Thyroid gland (tissue), 4 donors: ENCODE measurements at regions not wholly inside any gene's neighbourhood (a gene's known extent, or its start where the extent isn't known, plus 50 kb on each side); places are given as distances from the start of the nearest gene placed in this dataset.

Experiments used
- DNase-seq, 2 donors: peaks; one replicate each; pipeline ENCODE4 v3.0.0-alpha.2; 2019
- H3K27ac ChIP-seq, 3 donors: fragments of 200-600 bp; sonication (generic); 1 replicate in 2 of 3; 2 replicates in 1 of 3; pipeline ENCODE4 v1.5.1; 2016 to 2019; ENCODE audit warnings: mild to moderate bottlenecking in 1 of 3, moderate library complexity in 1 of 3
- H3K27me3 ChIP-seq: fragments of 200-600 bp; sonication (generic); one replicate; pipeline ENCODE4 v1.5.1; 2019
- H3K36me3 ChIP-seq, 2 donors: fragments of 200-600 bp; sonication (generic); one replicate each; pipeline ENCODE4 v1.5.1; 2016 to 2019
- H3K4me1 ChIP-seq, 2 donors: fragments of 200-600 bp; sonication (generic); one replicate each; pipeline ENCODE4 v1.5.1; 2017 to 2019
- H3K4me3 ChIP-seq, 3 donors: fragments of 200-600 bp; sonication (generic); replicated peaks in 1 of 3; 1 replicate in 2 of 3; 2 replicates in 1 of 3; pipeline ENCODE4 v1.5.1; 2016; ENCODE audit warnings: mild to moderate bottlenecking in 1 of 3
- H3K9me3 ChIP-seq: fragments of 200-600 bp; sonication (generic); one replicate; pipeline ENCODE4 v1.5.1; 2017
- POLR2A ChIP-seq, 2 donors: fragments of 450-650 bp; IDR thresholded peaks; one replicate each; pipeline ENCODE4 v1.6.1; 2017; ENCODE audit warnings: antibody characterized with exemption in 2 of 2, mild to moderate bottlenecking in 2 of 2, moderate library complexity in 1 of 2
- WGBS, 2 donors: methylation state at CpG; one replicate each; pipeline ENCODE4 v1.1.5; 2017; 5-methylcytosine and 5-hydroxymethylcytosine counted together
- intact Hi-C: fragments of 100-400 bp; cut with DNase I; formaldehyde crosslinking; loops from one replicate; pipeline ENCODE4 v1.15.1; 2023
- TF ChIP-seq, protein P1 (sequence below), 6 experiments: fragments of 200-600 bp in 3 of 6; fragments of 450-650 bp in 3 of 6; sonication (generic) in 3 of 6; IDR thresholded peaks; one replicate each; pipeline ENCODE4 v1.5.1; 2016 to 2019; ENCODE audit warnings: antibody characterized with exemption in 6 of 6, mild to moderate bottlenecking in 2 of 6, inconsistent platforms in 1 of 6, moderate library complexity in 1 of 6

DNA sequence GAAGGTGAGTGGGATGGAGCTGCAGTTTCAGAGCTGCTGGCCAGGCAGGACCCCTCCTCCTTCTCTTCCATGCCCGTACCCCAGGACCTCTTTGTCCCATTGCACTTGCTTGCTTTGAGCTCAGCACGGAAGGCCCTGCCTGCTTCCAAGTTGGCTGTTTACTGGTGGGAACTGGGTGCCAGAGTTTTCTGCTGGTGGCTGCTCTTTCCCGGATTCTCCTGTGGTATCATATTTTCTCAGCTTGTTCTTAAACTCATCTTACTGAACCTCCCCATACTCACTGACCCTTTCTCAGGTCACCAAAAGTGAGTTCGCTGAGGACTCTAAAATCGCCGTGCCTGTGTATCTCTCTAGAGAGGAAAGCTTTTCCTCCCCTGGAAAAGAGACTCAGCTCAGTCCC is 297.7 kb upstream of the TNP1 start:
- H3K36me3 ChIP-seq = no peaks in the 10 kb centered on the region
- DNase-seq = no peak
- no peak overlapping the region for H3K4me3 ChIP-seq
- no peak for TF ChIP-seq POLR2A (IDR thresholded peaks at IDR 0.05)
- TF ChIP-seq, protein P1, sequence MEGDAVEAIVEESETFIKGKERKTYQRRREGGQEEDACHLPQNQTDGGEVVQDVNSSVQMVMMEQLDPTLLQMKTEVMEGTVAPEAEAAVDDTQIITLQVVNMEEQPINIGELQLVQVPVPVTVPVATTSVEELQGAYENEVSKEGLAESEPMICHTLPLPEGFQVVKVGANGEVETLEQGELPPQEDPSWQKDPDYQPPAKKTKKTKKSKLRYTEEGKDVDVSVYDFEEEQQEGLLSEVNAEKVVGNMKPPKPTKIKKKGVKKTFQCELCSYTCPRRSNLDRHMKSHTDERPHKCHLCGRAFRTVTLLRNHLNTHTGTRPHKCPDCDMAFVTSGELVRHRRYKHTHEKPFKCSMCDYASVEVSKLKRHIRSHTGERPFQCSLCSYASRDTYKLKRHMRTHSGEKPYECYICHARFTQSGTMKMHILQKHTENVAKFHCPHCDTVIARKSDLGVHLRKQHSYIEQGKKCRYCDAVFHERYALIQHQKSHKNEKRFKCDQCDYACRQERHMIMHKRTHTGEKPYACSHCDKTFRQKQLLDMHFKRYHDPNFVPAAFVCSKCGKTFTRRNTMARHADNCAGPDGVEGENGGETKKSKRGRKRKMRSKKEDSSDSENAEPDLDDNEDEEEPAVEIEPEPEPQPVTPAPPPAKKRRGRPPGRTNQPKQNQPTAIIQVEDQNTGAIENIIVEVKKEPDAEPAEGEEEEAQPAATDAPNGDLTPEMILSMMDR (IDR thresholded peaks at IDR 0.05) = no peak
- WGBS, 2 donors = 91 to 92% methylated on average over 6 of the region's 6 CpGs
- H3K27ac ChIP-seq = no peak overlapping the region
- peaks cover 0 to 6% of the 10 kb centered on the region in 2 donors for H3K4me1 ChIP-seq
- H3K9me3 ChIP-seq = no peaks in the 10 kb centered on the region
- intact Hi-C loops = no loop called here
- H3K27me3 ChIP-seq = no peaks in the 10 kb centered on the region

DNA sequence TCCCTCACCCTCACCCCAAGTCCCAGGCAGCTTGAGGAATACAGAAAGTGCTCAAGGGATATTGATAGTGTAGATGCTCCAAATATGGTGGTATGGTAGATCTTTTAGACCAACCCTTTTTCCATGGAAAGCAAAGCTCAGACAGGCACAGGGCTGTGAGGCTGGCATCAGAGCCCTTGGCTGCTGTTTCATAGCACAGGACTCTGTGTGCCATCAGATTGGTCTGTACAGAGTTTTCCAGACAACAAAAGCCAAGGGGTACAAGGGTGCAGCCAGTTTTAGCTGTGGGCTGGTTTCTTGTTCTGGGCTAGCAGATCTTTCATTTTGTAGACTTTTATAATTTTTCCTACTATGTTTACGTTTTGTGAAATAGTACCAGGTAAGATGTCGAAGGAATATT is 296.9 kb upstream of the TNP1 start:
- TF ChIP-seq, protein P1 (IDR thresholded peaks at IDR 0.05) = no peak
- no peak for TF ChIP-seq POLR2A (IDR thresholded peaks at IDR 0.05)
- no peaks in the 10 kb centered on the region for H3K36me3 ChIP-seq
- WGBS, 2 donors = 93 to 98% methylated on average over 2 of the region's 2 CpGs
- intact Hi-C loops = no loop called here
- no peaks in the 10 kb centered on the region for H3K9me3 ChIP-seq
- no peak overlapping the region for H3K27ac ChIP-seq
- H3K27me3 ChIP-seq = no peaks in the 10 kb centered on the region
- peaks cover 0 to 6% of the 10 kb centered on the region in 2 donors for H3K4me1 ChIP-seq
- DNase-seq = no peak
- no peak overlapping the region for H3K4me3 ChIP-seq

DNA sequence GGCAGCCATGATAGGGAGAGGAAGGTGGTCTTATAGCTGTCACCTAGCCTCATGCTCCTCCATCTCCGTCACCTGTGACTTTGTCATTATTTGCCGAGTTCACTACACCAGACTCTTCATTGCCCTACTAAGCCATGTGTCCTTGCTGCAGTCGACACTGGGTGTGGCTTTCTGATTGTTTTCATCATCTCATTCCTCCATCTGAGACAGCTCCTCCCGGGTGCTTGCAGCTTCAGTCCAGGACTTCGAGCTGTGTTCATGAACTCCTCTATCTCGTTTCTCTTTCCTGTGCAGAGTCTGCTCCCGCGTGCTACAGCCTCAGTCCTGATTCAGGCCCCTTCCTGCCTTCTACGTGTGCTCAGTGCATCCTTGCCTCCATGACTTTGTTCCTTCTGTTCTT is 295.1 kb upstream of the TNP1 start:
- Histone ChIP-seq H3K9me3 (no peaks in the 10 kb centered on the region), H3K4me1 (no peaks in the 10 kb centered on the region), H3K4me3 (no peak overlapping the region), H3K36me3 (no peaks in the 10 kb centered on the region), H3K27ac (no peak overlapping the region), H3K27me3 (no peaks in the 10 kb centered on the region)
- WGBS, 2 donors = 89 to 91% methylated on average over 9 of the region's 9 CpGs
- intact Hi-C loops = no loop called here
- no peak for DNase-seq
- TF ChIP-seq, protein P1 (IDR thresholded peaks at IDR 0.05) = no peak
- no peak for TF ChIP-seq POLR2A (IDR thresholded peaks at IDR 0.05)

DNA sequence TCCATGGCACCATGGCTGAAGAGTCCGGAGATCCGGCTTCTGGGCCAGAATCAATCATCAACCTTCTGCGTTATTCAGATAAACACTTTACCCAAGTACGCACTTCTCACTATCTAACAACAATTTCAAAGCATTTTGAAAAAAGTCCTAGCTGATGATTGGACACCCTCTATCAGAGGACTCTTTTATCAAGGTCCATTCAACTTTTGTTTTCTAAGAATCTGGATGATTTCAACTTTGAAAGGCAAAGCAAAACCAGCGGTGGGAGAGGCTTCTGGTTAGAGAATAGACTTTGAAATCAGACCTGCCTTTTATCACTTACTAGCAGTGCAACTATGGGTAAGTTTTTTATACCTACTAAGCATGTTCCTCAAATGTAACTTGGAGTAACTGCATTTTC is 293.6 kb upstream of the TNP1 start:
- intact Hi-C loops = no loop called here
- TF ChIP-seq, protein P1 (IDR thresholded peaks at IDR 0.05) = no peak
- TF ChIP-seq POLR2A (IDR thresholded peaks at IDR 0.05) = no peak

DNA sequence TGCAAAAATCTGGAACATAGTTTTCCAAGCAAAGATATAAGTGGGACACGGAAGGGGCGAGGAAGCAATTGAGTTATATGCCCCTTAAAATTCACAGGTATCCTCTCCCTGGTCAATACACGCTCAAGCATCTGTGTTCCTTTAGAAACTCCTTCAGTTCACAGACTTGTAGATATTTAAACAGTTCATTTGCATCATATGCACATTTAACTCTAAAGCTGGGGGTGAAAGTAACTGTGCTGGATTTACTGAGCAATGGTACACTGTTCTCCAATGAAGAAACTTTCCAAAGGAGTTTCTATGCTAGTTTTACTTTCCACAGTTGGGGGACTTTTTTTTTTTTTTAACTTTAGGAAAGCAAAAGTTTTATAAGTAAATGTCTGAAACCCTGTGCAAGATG is 293.0 kb upstream of the TNP1 start:
- no peak overlapping the region for H3K27ac ChIP-seq
- no peaks in the 10 kb centered on the region for H3K4me1 ChIP-seq
- H3K4me3 ChIP-seq = no peak overlapping the region
- 94 to 96% methylated on average over 3 of the region's 3 CpGs for WGBS, 2 donors
- H3K9me3 ChIP-seq = no peaks in the 10 kb centered on the region
- no peaks in the 10 kb centered on the region for H3K36me3 ChIP-seq
- H3K27me3 ChIP-seq = no peaks in the 10 kb centered on the region
- no peak for TF ChIP-seq POLR2A (IDR thresholded peaks at IDR 0.05)
- TF ChIP-seq, protein P1 (IDR thresholded peaks at IDR 0.05) = no peak
- DNase-seq = no peak
- intact Hi-C loops = no loop called here

More for the DNA sequence above, 293.6 kb upstream of the TNP1 start:
- Histone ChIP-seq H3K4me3 (no peak overlapping the region), H3K27ac (no peak overlapping the region), H3K9me3 (no peaks in the 10 kb centered on the region), H3K36me3 (no peaks in the 10 kb centered on the region), H3K4me1 (no peaks in the 10 kb centered on the region), H3K27me3 (no peaks in the 10 kb centered on the region)
- WGBS, 2 donors = 87 to 93% methylated on average over 5 of the region's 5 CpGs
- DNase-seq = no peak
